ENCODE measurements at regions not wholly inside any gene's neighbourhood (a gene's known extent, or its start where the extent isn't known, plus 50 kb on each side); places are given as distances from the start of the nearest gene placed in this dataset.

GRCh38 chr3:102032491-102033383 lies 183.4 kb downstream of the NFKBIZ start (continued):
- TF ChIP-seq, protein P1, sequence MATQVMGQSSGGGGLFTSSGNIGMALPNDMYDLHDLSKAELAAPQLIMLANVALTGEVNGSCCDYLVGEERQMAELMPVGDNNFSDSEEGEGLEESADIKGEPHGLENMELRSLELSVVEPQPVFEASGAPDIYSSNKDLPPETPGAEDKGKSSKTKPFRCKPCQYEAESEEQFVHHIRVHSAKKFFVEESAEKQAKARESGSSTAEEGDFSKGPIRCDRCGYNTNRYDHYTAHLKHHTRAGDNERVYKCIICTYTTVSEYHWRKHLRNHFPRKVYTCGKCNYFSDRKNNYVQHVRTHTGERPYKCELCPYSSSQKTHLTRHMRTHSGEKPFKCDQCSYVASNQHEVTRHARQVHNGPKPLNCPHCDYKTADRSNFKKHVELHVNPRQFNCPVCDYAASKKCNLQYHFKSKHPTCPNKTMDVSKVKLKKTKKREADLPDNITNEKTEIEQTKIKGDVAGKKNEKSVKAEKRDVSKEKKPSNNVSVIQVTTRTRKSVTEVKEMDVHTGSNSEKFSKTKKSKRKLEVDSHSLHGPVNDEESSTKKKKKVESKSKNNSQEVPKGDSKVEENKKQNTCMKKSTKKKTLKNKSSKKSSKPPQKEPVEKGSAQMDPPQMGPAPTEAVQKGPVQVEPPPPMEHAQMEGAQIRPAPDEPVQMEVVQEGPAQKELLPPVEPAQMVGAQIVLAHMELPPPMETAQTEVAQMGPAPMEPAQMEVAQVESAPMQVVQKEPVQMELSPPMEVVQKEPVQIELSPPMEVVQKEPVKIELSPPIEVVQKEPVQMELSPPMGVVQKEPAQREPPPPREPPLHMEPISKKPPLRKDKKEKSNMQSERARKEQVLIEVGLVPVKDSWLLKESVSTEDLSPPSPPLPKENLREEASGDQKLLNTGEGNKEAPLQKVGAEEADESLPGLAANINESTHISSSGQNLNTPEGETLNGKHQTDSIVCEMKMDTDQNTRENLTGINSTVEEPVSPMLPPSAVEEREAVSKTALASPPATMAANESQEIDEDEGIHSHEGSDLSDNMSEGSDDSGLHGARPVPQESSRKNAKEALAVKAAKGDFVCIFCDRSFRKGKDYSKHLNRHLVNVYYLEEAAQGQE (IDR thresholded peaks at IDR 0.05; ENCODE audit: low read depth, low read length), result no peak
- TF ChIP-seq EZH2phosphoT487 (IDR thresholded peaks at IDR 0.05; ENCODE audit: borderline replicate concordance, low read depth), result no peak
- TF ChIP-seq, protein P2, sequence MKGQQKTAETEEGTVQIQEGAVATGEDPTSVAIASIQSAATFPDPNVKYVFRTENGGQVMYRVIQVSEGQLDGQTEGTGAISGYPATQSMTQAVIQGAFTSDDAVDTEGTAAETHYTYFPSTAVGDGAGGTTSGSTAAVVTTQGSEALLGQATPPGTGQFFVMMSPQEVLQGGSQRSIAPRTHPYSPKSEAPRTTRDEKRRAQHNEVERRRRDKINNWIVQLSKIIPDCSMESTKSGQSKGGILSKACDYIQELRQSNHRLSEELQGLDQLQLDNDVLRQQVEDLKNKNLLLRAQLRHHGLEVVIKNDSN (IDR thresholded peaks at IDR 0.05; ENCODE audit: borderline replicate concordance, low read depth), result no peak
- no peak for TF ChIP-seq MEF2A (IDR thresholded peaks at IDR 0.05; ENCODE audit: borderline replicate concordance, low read depth)
- TF ChIP-seq JUND (IDR thresholded peaks at IDR 0.05), result no peak
- TF ChIP-seq RXRA (IDR thresholded peaks at IDR 0.05; ENCODE audit: borderline replicate concordance, low read depth), result no peak
- no peak for TF ChIP-seq GABPA (IDR thresholded peaks at IDR 0.05; ENCODE audit: low read depth)
- TF ChIP-seq, protein P3, sequence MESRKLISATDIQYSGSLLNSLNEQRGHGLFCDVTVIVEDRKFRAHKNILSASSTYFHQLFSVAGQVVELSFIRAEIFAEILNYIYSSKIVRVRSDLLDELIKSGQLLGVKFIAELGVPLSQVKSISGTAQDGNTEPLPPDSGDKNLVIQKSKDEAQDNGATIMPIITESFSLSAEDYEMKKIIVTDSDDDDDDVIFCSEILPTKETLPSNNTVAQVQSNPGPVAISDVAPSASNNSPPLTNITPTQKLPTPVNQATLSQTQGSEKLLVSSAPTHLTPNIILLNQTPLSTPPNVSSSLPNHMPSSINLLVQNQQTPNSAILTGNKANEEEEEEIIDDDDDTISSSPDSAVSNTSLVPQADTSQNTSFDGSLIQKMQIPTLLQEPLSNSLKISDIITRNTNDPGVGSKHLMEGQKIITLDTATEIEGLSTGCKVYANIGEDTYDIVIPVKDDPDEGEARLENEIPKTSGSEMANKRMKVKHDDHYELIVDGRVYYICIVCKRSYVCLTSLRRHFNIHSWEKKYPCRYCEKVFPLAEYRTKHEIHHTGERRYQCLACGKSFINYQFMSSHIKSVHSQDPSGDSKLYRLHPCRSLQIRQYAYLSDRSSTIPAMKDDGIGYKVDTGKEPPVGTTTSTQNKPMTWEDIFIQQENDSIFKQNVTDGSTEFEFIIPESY (IDR thresholded peaks at IDR 0.05; ENCODE audit: borderline replicate concordance, low read depth), result no peak

DNA sequence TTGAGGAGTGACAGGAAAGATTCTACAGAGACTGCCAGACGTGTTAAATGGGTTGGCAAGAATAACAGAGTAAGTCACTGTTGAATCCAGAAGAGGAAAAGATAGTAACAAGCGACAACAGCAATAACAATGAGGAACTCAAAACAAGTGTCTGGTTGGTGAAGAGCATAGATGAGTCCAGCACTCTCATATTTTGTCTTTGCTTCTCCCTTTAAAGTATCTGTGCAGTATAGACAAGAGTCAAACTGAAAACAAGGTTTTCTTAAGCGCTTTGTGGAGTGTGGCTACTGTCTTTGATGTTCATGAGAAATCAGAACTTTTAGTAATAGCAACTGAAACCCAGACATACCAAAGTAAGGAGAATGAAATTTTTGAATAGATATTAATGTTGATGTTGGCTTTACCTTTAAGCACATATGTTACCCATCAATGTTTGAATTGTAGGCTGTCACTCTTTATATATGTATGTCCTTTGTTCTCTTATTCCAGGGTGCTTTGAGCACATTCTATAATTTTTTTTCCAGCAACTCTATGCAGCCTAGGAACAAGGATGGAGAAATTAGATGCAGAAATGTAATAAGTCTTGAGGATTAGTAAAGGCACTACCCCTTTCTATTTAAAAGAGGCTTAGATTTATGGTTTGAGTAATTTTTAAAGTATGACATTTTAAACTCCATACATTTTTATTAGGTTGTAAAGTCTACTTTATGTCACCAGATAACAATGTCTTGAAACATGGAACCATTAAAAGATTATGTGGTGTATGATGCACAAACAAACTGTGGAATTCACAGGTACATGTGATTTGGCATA lies 185.5 kb downstream of the NFKBIZ start:
- Histone ChIP-seq H4K20me1 (ENCODE audit: insufficient read depth) (no peaks in the 10 kb centered on the region), H3K4me3 (ENCODE audit: low read depth in 2 of 2, low read length in 1 of 2) (no peak overlapping the region), H3K27me3 (ENCODE audit: insufficient read depth) (no peaks in the 10 kb centered on the region), H3F3A (replicated peaks; ENCODE audit: insufficient read depth) (no peaks in the 10 kb centered on the region), H3K27ac (ENCODE audit: low read depth in 2 of 2, low read length in 1 of 2) (no peak overlapping the region), H3K4me2 (no peak overlapping the region), H3K9me3 (no peaks in the 10 kb centered on the region), H3K36me3 (replicated peaks in 1 of 2; ENCODE audit: control insufficient read depth in 1 of 2, insufficient read depth in 2 of 2, low read length in 1 of 2) (no peaks in the 10 kb centered on the region), H3K79me2 (ENCODE audit: insufficient read depth) (no peaks in the 10 kb centered on the region), H3K9ac (no peak overlapping the region), H2AFZ (ENCODE audit: low read depth) (no peak overlapping the region), H3K9me2 (no peaks in the 10 kb centered on the region), H3K4me1 (ENCODE audit: control insufficient read depth in 1 of 2, insufficient read depth in 2 of 2, low read depth in 1 of 2, low read length in 1 of 2) (no peaks in the 10 kb centered on the region)
- TF ChIP-seq SMC3 (IDR thresholded peaks at IDR 0.05; ENCODE audit: low read depth, low read length) (no peak), TAF1 (IDR thresholded peaks at IDR 0.05; ENCODE audit: borderline replicate concordance, low read depth, low read length) (no peak), EZH2phosphoT487 (IDR thresholded peaks at IDR 0.05; ENCODE audit: borderline replicate concordance, low read depth) (no peak), RXRA (IDR thresholded peaks at IDR 0.05; ENCODE audit: borderline replicate concordance, low read depth) (no peak), MEF2A (IDR thresholded peaks at IDR 0.05; ENCODE audit: borderline replicate concordance, low read depth) (no peak), YY1 (IDR thresholded peaks at IDR 0.05; ENCODE audit: low read depth) (no peak), SIN3A (IDR thresholded peaks at IDR 0.05; ENCODE audit: borderline replicate concordance, low read depth, low read length) (no peak), CTCF (IDR thresholded peaks at IDR 0.05) (no peak), ELF1 (IDR thresholded peaks at IDR 0.05) (no peak), RCOR1 (IDR thresholded peaks at IDR 0.05; ENCODE audit: low read length) (no peak)
- TF ChIP-seq, protein P3 (IDR thresholded peaks at IDR 0.05; ENCODE audit: borderline replicate concordance, low read depth), result no peak
- TF ChIP-seq, protein P4, sequence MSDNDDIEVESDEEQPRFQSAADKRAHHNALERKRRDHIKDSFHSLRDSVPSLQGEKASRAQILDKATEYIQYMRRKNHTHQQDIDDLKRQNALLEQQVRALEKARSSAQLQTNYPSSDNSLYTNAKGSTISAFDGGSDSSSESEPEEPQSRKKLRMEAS (IDR thresholded peaks at IDR 0.05; ENCODE audit: low read depth), result no peak
- DNase-seq, result no peak
- ChIA-PET CTCF (no interaction called here), POLR2A (no interaction called here)
- WGBS (ENCODE audit: low lambda C conversion rate), result 67% methylated on average over 3 of the region's 3 CpGs
